Fibroblast of upper back skin (primary cell): ENCODE measurements at regions not wholly inside any gene's neighbourhood (a gene's known extent, or its start where the extent isn't known, plus 50 kb on each side); places are given as distances from the start of the nearest gene placed in this dataset.
"Not testable (repeated sequence)": the region's sequence is repeated elsewhere in the genome, so short reads cannot be mapped to it uniquely, and the experiment has no call there.

Experiments used
- DNase-seq: peaks from one replicate; pipeline ENCODE4 v3.0.0-alpha.2; 2013

DNA sequence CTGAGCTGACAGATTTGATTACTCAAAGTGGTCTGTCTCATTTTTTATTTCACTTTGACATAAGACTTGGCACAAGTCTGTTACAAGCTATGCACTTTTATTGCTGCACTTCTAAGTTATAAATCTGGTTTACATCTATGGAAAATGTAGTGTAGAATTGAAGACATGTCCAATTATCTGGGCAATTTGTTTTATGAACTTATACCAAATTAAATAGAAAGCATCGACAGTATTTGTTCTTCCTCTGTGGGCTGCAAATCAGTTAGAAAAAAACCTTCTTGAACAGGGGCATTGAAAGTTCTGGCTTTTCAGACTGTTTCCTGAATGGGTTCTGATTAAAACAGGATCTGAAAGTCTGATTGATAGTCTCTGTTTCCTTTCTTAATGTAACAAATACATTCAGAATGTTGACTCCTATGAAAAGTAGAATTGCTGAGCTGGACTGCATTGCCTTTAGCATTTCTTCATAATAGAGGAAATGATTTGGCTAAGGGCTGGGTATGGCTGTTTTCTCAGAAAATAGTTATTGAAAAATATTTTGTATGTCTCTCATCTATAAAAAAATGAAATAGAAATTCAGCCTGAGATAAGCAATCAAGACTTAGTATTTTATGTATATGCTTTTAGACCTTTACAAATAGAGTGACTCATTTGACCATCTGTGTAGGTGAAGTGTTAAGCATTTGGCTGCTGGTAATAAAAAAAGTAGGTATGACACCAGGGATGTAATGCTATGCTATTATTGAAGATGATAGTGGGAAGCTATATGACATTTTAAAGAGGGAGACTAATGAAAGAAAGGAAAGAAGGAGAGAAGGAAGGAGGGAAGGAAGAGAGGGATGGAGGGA lies 210.9 kb upstream of the SPRY2 start:
- DNase-seq, result no peak

DNA sequence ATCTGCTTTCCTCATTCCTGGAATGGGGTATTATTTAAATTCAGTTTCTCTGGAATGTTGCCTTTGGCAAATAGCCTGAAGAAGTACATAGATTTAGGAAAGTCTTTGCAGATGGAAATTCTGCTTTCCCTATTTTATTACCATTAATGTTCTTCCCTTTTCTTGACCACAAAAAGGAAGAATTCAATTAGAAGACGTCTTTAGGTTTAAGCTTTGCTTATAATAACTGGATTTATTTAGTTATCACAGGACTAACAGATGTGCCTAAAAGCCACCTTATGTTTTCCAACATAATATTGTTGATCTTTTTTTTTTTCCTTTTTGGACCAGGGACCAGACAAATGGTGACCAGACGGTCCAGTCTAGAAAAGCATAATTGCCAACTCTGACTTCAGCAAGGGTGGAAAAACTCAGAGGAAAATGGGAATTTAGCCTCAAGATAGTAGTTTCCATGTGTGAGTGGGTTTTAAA lies 210.1 kb upstream of the SPRY2 start:
- DNase-seq, result peak; percentile 35

DNA sequence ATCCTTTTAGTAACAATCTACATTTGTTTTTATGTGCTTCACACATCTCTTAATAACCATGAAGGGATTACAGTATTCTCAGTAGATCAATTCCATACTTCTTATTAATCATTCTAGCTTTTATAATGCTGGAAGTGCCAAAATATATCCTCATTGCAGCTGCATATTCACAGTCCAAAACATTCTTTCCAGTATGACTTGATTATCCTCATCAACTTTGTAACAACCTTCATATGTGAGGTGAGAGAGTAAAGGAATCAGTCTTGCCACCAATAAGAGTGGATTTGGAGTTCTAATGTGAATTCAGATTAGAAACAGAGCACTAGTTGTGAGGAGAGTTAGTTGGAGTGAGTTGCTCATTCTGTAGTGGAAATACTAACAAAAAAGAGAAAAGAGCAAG lies 208.0 kb upstream of the SPRY2 start:
- DNase-seq, result no peak

DNA sequence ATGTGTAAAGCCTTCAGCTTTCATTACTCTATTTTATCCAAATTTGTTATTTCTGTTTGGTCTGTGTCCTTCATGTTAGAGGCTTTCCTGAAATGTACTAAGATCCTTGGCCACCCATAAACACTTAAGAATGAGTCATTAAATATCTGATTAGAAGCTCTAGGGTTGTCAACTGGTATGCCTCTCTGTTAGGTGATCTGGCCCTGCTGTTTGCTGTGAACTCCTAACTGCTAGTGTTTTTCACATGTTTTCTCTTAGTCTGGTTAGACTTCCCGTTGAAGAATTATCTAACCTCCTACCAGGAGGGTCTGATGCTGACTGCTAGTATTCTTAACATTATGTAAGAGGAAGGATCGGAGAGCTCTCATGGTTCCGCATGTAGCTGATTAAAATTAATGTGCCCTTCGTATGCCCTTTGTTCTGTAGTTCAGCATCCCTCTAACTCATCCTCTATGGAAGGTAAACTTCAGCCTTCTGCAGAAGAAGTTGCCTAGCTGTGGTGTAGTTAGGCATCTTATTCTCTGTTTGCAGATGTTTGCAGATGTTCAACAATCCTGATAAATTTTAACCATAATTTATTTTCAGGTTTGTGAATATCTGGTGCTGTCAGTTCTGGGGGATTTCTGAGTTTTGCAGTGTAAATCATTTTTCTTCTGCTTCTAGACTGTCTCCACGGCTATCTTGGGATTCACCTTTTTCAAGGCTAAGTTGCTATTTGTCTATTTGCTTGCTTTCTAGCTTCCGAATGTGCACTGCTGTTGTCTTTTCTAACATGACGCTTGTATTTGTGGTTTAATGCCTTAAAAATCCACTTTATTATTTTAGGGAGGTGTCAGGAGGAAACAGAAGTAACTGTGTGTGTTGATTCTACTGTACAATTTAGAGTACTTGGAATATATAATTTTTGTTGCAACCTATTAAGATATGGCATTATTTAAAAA lies 207.2 kb upstream of the SPRY2 start:
- DNase-seq, result no peak

DNA sequence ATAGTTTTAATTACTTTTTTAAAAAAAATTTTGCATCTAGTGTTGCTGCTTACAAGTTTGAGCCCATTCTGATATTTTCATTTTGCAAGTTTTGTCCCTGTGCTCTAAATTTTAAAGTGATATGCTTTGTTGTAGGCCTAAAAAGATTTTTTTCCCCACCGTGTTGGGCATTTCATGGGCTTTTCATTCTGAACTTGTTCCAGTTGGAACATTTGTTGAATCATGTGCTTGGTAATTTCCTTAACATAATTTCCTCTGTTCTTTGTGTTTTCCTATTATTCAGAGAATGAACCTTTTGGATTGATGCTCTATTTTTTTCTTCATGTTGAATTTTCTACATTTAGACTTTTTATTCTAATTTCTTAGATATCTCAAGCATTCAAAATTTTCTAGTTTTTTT lies 206.4 kb upstream of the SPRY2 start:
- no peak for DNase-seq

DNA sequence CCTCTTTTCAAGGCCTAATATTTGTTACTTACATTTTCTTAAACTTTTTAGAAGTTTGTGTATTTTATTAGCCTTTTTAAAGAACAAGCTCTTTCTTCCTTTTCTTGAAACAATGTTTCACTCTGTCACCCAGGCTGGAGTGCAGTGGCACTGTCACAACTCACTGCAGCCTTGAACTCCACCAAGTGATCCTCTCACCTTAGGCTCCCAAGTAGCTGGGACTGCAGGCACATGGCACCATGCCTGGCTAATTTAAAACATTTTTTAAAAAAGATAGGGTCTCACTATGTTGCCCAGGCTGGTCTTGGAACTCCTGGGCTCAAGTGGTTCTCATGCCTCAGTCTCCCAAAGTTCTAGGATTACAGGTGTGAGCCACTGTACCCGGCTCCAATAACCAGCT lies 192.2 kb upstream of the SPRY2 start:
- no peak for DNase-seq

DNA sequence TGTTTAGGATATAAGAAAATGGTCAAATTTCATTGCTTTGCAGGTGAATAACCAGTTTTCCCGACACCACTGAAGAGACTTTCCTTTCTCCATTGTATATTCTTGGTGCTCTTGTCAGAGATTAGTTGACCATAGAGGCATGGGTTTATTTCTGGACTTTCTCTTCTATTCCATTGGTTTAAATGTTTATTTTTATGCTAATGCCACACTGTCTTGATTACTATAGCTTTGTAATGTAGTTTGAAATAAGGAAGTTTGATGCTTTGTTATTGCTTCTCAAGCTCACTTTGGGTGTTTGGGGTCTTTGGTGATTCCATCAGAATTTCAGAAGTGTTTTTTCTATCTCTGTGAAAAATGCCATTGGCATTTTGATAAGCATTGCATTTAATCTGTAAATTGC lies 190.0 kb upstream of the SPRY2 start:
- DNase-seq, result no peak

DNA sequence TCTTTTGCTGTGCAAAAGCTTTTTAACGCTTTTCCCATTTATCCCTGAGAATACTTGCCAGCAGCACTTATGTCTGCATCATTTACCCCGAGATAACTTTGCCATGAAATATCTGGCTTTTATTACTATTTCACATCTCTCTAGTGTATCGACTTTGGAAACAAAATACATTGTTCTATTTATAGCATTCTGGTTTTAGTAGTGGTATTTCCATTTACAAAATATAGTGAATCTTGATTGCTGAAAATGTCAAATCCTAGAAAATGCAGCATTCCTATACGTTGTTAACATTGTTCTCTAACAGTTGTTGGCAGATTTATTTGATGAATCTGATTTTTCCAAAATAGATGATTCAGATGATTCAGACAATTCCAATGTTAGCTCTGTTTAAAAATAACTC lies 189.3 kb upstream of the SPRY2 start:
- DNase-seq, result peak; percentile 62

DNA sequence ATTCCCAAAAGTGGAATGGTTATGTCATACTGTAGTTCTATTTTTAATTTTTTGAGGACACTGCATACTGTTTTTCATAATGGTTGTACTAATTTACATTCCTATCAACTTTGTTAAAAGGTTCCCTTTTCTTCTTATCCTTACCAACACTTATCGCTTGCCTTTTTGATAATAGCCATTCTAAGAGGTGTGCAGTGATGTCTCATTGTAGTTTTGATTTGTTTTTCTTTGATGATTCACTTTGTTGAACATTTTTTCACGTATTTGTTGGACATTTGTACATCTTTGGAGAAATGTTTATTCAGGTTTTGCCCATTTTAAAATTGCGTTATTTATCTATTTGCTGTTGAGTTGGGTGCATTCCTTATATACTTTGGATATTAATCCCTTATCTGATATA lies 188.8 kb upstream of the SPRY2 start:
- peak; percentile 21 for DNase-seq

DNA sequence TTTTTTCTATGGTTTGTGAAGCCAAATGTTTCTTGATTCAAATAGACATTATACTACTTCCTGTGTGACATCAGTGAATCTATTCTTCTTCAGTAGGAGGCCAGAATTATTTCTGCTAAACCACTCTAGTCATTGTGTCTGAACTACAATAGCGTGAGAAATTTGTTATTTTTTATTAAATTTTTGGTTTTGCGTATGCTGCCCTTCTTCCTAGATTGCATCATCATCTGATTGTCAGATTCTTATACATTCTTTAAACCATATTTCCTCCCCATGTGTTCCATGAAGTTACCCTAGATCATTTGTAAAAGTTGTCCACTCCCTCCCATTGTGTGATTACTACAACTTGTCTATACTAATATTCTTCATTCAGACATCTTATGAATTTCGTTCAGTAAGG lies 187.8 kb upstream of the SPRY2 start:
- no peak for DNase-seq

DNA sequence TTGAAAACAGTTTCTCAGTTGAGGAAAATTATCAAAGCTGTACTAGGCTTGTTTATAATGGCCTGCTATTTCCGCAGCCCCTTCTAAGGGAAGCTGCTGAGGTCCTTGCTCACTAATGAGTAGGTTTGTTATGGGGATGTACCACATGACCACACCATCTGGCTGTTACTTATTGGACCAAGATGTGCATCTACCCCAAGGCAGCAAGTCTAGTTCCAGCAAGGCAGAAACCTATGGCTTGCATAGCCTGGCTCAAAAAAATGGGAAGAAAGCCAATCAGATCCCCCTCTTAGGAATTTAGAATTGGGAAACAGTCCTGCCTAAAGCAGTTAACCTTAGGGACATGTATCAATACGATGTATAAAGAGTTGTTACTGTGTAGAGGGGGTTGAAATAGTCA lies 186.5 kb upstream of the SPRY2 start:
- DNase-seq, result no peak

DNA sequence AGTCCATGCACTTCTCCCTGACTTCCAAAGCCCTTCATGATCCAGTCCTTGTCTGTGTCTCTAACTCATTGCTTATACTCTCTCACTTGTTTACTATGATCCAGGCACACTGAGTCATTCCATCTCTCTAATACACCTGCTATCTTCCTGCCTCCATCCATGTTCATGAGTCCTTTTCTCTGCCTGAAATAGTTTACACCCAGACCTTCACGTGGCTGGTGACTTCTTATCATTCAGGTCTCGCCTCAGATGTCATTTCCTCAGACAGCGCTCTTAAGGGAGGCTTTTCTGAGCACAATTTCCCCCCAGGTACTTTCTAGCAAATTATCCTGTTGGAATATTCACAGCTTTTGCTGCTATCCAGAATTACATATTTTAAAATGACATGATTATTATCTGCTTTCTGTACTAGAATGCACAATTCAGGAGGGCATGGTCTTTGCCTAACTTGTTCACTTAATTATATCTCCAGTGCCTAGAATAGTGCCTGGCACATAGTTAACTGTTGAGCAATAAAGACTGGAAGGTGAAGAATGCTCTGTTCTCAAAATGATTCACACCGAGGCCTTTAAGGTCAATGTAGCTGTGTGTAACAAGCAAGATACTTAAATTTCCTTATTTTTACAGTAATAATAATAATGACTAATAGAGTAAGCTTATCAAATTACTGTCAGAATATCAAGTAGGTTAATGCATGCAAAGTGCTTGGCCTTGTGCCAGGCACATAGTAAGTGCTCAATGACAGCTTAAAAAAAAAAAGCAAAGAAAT lies 183.7 kb upstream of the SPRY2 start:
- DNase-seq, result no peak

DNA sequence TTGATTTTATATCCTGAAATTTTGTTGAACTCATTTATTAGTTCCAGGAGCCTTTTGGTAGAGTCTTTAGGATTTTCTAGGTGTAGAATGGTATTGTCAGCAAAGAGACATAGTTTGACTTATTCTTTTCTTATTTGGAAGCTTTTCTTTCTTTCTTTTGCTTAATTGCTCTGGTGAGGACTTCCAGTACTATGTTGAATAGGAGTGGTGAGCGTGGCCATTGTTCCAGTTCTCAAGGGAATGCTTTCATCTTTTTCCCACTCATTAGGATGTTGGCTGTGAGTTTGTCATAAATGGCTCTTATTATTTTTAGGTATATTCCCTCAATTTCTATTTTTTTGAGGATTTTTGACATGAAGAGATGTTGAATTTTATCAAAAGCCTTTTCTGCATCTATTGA lies 182.2 kb upstream of the SPRY2 start:
- DNase-seq, result no peak

DNA sequence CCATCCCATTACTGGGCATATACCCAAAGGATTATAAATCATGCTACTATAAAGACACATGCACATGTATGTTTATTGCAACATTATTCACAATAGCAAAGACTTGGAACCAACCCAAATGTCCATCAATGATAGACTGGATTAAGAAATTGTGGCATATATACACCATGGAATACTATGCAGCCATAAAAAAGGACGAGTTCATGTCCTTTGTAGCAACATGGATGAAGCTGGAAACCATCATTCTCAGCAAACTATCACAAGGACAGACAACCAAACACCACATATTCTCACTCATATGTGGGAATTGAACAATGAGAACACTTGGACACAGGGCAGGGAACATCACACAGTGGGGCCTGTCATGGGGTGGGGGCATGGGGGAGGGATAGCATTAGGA lies 181.5 kb upstream of the SPRY2 start:
- DNase-seq, result not testable (repeated sequence)

DNA sequence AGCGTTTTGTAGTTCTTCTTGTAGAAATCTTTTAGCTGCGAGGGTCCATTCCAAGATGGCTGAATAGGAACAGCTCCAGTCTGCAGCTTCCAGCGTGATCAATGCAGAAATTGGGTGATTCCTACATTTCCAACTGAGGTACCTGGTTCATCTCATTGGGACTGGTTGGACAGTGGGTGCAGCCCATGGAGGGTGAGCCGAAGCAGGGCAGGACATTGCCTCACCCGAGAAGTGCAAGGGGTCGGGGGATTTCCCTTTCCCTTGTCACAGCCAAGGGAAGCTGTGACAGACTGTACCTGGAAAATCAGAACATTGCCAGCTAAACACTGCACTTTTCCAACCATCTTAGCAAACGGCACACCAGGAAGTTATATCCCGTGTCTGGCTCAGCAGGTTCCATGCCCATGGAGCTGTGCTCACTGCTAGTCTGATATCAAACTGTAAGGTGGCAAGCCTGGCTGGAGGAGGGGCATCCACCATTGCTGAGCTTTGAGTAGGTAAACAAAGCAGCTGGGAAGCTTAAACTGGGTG lies 176.0 kb upstream of the SPRY2 start:
- DNase-seq, result no peak

DNA sequence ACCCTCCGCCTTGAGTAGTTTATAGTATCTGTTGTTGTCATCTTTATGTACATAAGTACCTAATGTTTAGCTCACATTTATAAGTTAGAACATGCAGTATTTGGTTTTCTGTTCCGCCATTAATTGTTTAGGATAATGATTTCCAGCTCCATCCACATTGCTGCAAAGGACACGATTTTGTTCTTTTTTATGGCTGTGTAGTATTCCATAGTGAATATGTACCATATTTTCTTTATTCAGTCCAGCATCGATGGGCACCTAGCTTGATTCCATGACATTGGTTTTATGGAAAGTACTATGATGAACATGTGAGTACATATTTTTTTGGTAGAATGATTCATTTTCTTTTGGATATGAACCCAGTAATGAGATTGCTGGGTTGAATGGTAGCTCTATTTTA lies 174.4 kb upstream of the SPRY2 start:
- DNase-seq, result no peak

DNA sequence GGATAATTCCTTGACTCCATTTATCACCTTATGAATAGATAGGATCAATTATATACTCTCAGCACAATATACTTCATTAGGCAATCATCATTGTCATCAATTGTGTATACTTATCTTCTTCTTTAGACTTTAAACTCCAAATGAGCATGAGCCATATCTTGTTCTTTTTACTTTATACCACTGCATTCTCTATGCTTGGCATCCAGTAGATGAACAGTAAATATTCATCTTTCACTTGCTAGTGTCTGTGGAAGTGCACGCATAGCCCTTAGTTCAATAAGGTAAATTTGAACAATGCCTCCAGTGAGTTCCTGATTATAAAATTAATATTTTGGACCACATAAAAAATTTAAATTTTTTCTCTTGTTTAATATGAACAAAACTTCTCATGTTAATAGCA lies 172.3 kb upstream of the SPRY2 start:
- no peak for DNase-seq

DNA sequence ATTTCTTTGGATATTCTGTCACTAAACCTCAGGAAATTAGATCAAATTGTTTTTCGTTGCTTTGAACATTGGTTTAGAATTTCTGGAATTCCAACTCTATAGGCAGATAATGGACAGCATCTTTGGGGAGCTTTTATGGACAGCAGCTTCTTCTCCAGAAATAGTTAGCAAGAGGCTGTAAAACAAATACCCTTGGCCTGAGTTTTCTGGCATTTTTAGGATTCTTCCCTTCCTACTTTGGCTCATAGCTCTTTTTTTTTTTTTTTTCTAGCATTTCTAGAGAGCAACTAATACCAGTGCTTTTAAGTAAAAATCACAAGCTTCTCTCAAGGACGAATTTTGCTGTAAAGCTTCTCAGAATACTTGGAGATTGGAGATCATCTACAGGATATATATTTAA lies 169.8 kb upstream of the SPRY2 start:
- peak; percentile 55 for DNase-seq

DNA sequence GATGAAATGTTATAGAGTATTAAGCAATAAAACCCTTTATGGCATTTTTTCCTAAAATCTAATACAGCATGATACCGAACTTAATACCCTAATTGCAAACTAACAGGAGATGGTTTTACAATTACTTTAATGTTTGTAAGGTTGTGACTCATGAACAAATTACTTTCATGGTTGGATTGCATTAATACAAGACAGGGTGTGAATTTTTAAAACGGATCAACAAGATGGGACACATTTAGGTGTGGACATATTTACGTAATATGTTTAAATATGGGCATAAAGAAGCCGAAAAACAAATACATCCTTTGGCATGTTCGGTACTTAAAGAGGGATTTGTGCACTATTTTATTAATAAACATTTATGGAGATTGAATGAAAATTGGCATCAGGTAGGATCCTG lies 168.3 kb upstream of the SPRY2 start:
- DNase-seq, result no peak

DNA sequence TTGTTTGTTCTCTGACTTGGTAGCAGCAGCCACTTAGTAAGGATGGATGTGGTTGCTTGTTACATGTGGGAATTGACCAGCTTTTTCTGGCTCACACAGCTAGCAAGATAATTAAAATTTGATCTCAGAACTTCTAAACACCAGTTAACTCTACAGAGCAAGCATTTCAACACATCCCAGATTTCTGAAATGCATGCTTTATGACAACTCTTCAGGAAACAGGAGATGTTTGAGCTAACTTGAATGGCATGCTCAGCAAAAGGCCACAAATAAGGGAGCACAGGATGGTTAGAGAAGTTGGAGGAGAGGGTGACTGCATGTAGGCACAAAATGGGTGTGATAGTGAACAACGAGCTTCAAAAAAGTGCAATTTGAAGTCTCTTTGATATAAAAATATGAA lies 167.1 kb upstream of the SPRY2 start:
- DNase-seq, result peak; percentile 9

DNA sequence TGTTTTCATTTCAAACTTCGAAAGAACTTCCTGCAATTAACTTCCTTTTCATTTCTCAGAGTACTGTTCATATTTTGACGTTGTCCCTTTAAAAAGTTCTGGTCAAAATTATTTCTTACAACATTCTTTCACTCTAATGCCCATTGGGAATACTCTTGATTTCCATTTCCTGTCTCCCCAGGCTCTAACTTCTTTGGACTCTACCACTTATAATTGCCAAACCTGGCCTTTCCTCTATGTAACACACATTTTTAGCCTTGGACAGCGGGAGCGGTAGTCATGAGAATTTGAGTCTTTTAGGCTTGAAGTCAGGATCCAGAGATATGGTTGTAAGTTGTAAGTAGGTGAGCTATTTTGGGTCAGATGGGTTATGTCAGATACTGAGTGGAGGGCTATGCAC lies 163.5 kb upstream of the SPRY2 start:
- DNase-seq, result peak; percentile 22

DNA sequence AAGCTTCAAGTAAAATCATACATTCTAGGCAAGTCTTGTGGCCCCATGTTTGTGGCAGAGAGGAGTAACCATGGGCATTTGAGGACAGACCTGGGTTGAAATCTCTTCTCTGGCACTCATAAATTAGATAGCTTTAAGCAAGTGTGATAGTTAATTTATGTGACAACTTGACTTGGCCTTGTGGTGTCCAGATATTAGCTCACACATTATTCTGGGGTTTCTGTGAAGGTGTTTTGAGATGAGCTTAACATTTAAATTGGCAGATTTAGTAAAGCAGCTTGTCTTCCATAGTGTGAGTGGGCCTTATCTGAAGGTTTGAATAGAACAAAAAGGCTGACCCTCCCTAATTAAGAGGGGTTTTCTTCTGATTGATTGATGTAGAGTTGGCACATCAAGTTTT lies 161.4 kb upstream of the SPRY2 start:
- DNase-seq, result no peak

DNA sequence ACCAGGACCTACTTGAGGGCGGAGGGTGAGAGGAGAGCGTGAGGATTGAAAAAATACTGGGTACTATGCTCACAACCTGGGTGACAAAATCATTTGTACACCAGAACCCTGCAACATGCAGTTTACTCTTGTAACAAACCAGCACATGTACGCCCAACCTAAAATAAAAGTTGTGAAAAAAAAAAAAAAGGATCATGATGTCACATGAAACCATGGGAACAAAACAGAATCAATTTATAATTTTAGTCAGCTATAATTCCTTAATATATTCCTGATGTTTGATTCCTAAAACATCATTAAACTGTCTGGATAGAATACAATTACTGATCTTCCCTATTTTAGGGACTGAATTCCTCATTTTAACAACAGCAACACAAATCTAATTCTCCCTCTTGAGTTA lies 160.6 kb upstream of the SPRY2 start:
- no peak for DNase-seq
